ENCODE measurements at regions not wholly inside any gene's neighbourhood (a gene's known extent, or its start where the extent isn't known, plus 50 kb on each side); places are given as distances from the start of the nearest gene placed in this dataset.
A peak's percentile ranks its signal among the peaks of the same experiment; 100 is the strongest.
"Not testable (repeated sequence)": the region's sequence is repeated elsewhere in the genome, so short reads cannot be mapped to it uniquely, and the experiment has no call there.

GRCh38 chr6:126988125-126988524, 130.3 kb upstream of the RSPO3 start:
- not testable (repeated sequence) for H3K14ac ChIP-seq (ENCODE audit: low read length in 2 of 2); DNase-seq; H3K9ac ChIP-seq (ENCODE audit: low read length); H3K27ac ChIP-seq (ENCODE audit: low read length, poor library complexity, severe bottlenecking); H4K91ac ChIP-seq (ENCODE audit: low read length); H3K4ac ChIP-seq (ENCODE audit: low read depth in 1 of 2, low read length in 2 of 2); H3K27me3 ChIP-seq (ENCODE audit: control insufficient read depth in 1 of 2, insufficient read depth in 1 of 2, low read length in 2 of 2); H2AFZ ChIP-seq (ENCODE audit: low read depth, low read length); H3K79me1 ChIP-seq (replicated peaks; ENCODE audit: low read length, poor library complexity, severe bottlenecking); H2BK15ac ChIP-seq (ENCODE audit: low read depth, poor library complexity, severe bottlenecking); H2AK5ac ChIP-seq (ENCODE audit: low read length, severe bottlenecking); H2BK12ac ChIP-seq (ENCODE audit: low read length in 2 of 2); H3K18ac ChIP-seq (ENCODE audit: low read depth in 1 of 2, low read length in 2 of 2); H4K8ac ChIP-seq (ENCODE audit: low read length); H3K36me3 ChIP-seq (ENCODE audit: control insufficient read depth in 1 of 2, insufficient read depth in 2 of 2, low read depth in 1 of 2, low read length in 2 of 2); H3K23ac ChIP-seq (ENCODE audit: low read length in 2 of 2); H2BK5ac ChIP-seq (ENCODE audit: low read depth, low read length, poor library complexity, severe bottlenecking); H3K9me3 ChIP-seq (ENCODE audit: control insufficient read depth, low read length); H3K4me3 ChIP-seq (ENCODE audit: insufficient read depth in 1 of 2, low read depth in 1 of 2, low read length in 2 of 2); H3K4me2 ChIP-seq (ENCODE audit: low read length, poor library complexity, severe bottlenecking); H2BK120ac ChIP-seq (ENCODE audit: low read depth, low read length); H3K4me1 ChIP-seq (ENCODE audit: control insufficient read depth, insufficient read depth, low read depth, low read length)
- WGBS, result 100% methylated on average over 1 of the region's 1 CpG

- H3K36me3 ChIP-seq (ENCODE audit: control insufficient read depth in 1 of 2, insufficient read depth in 2 of 2, low read depth in 1 of 2, low read length in 2 of 2), result no peaks in the 10 kb centered on the region
- H3K4me2 ChIP-seq (ENCODE audit: low read length, poor library complexity, severe bottlenecking), result no peak overlapping the region
- no peaks in the 10 kb centered on the region for H3K9me3 ChIP-seq (ENCODE audit: control insufficient read depth, low read length)
- H3K14ac ChIP-seq (ENCODE audit: low read length in 2 of 2), result no peak overlapping the region
- H3K27ac ChIP-seq (ENCODE audit: low read length, poor library complexity, severe bottlenecking), result no peak overlapping the region
- 92% methylated on average over 6 of the region's 6 CpGs for WGBS
- no peaks in the 10 kb centered on the region for H3K79me1 ChIP-seq (replicated peaks; ENCODE audit: low read length, poor library complexity, severe bottlenecking)
- no peak overlapping the region for H2AFZ ChIP-seq (ENCODE audit: low read depth, low read length)
- no peak overlapping the region for H3K18ac ChIP-seq (ENCODE audit: low read depth in 1 of 2, low read length in 2 of 2)
- no peak overlapping the region for H2AK5ac ChIP-seq (ENCODE audit: low read length, severe bottlenecking)
- H4K91ac ChIP-seq (ENCODE audit: low read length), result no peak overlapping the region
- no peak overlapping the region for H3K4me3 ChIP-seq (ENCODE audit: insufficient read depth in 1 of 2, low read depth in 1 of 2, low read length in 2 of 2)
- no peaks in the 10 kb centered on the region for H3K27me3 ChIP-seq (ENCODE audit: control insufficient read depth in 1 of 2, insufficient read depth in 1 of 2, low read length in 2 of 2)
- H2BK12ac ChIP-seq (ENCODE audit: low read length in 2 of 2), result no peak overlapping the region
- no peak overlapping the region for H2BK120ac ChIP-seq (ENCODE audit: low read depth, low read length)
- no peak for DNase-seq
- H4K8ac ChIP-seq (ENCODE audit: low read length), result no peak overlapping the region
- no peak overlapping the region for H3K4ac ChIP-seq (ENCODE audit: low read depth in 1 of 2, low read length in 2 of 2)
- H3K9ac ChIP-seq (ENCODE audit: low read length), result no peak overlapping the region
- no peak overlapping the region for H2BK15ac ChIP-seq (ENCODE audit: low read depth, poor library complexity, severe bottlenecking)
- H3K23ac ChIP-seq (ENCODE audit: low read length in 2 of 2), result no peak overlapping the region
- H2BK5ac ChIP-seq (ENCODE audit: low read depth, low read length, poor library complexity, severe bottlenecking), result no peak overlapping the region
- no peaks in the 10 kb centered on the region for H3K4me1 ChIP-seq (ENCODE audit: control insufficient read depth, insufficient read depth, low read depth, low read length)
These were observed 117.8 kb upstream of the RSPO3 start for GRCh38 chr6:127000631-127001030.

- no peaks in the 10 kb centered on the region for H3K27me3 ChIP-seq (ENCODE audit: control insufficient read depth in 1 of 2, insufficient read depth in 1 of 2, low read length in 2 of 2)
- H2BK12ac ChIP-seq (ENCODE audit: low read length in 2 of 2), result no peak overlapping the region
- H3K23ac ChIP-seq (ENCODE audit: low read length in 2 of 2), result no peak overlapping the region
- H3K9me3 ChIP-seq (ENCODE audit: control insufficient read depth, low read length), result no peaks in the 10 kb centered on the region
- H2AFZ ChIP-seq (ENCODE audit: low read depth, low read length), result no peak overlapping the region
- H3K18ac ChIP-seq (ENCODE audit: low read depth in 1 of 2, low read length in 2 of 2), result no peak overlapping the region
- H3K79me1 ChIP-seq (replicated peaks; ENCODE audit: low read length, poor library complexity, severe bottlenecking), result no peaks in the 10 kb centered on the region
- H3K4ac ChIP-seq (ENCODE audit: low read depth in 1 of 2, low read length in 2 of 2), result no peak overlapping the region
- 100% methylated on average over 1 of the region's 3 CpGs for WGBS
- no peak overlapping the region for H2BK15ac ChIP-seq (ENCODE audit: low read depth, poor library complexity, severe bottlenecking)
- no peak overlapping the region for H3K9ac ChIP-seq (ENCODE audit: low read length)
- no peaks in the 10 kb centered on the region for H3K36me3 ChIP-seq (ENCODE audit: control insufficient read depth in 1 of 2, insufficient read depth in 2 of 2, low read depth in 1 of 2, low read length in 2 of 2)
- H4K91ac ChIP-seq (ENCODE audit: low read length), result no peak overlapping the region
- no peak overlapping the region for H2BK5ac ChIP-seq (ENCODE audit: low read depth, low read length, poor library complexity, severe bottlenecking)
- no peak overlapping the region for H4K8ac ChIP-seq (ENCODE audit: low read length)
- no peak overlapping the region for H3K4me2 ChIP-seq (ENCODE audit: low read length, poor library complexity, severe bottlenecking)
- no peak overlapping the region for H2AK5ac ChIP-seq (ENCODE audit: low read length, severe bottlenecking)
- no peak for DNase-seq
- H2BK120ac ChIP-seq (ENCODE audit: low read depth, low read length), result no peak overlapping the region
- H3K4me3 ChIP-seq (ENCODE audit: insufficient read depth in 1 of 2, low read depth in 1 of 2, low read length in 2 of 2), result no peak overlapping the region
- peak overlapping the region; percentile 61 for H3K27ac ChIP-seq (ENCODE audit: low read length, poor library complexity, severe bottlenecking)
- no peak overlapping the region for H3K14ac ChIP-seq (ENCODE audit: low read length in 2 of 2)
- H3K4me1 ChIP-seq (ENCODE audit: control insufficient read depth, insufficient read depth, low read depth, low read length), result no peaks in the 10 kb centered on the region
These were observed 104.6 kb upstream of the RSPO3 start for GRCh38 chr6:127013865-127014264.

GRCh38 chr6:127015858-127016257, 102.6 kb upstream of the RSPO3 start:
- Histone ChIP-seq H3K4ac (ENCODE audit: low read depth in 1 of 2, low read length in 2 of 2) (no peak overlapping the region), H2AK5ac (ENCODE audit: low read length, severe bottlenecking) (no peak overlapping the region), H3K27me3 (ENCODE audit: control insufficient read depth in 1 of 2, insufficient read depth in 1 of 2, low read length in 2 of 2) (no peaks in the 10 kb centered on the region), H2BK12ac (ENCODE audit: low read length in 2 of 2) (no peak overlapping the region), H3K79me1 (replicated peaks; ENCODE audit: low read length, poor library complexity, severe bottlenecking) (no peaks in the 10 kb centered on the region), H2BK15ac (ENCODE audit: low read depth, poor library complexity, severe bottlenecking) (no peak overlapping the region), H3K18ac (ENCODE audit: low read depth in 1 of 2, low read length in 2 of 2) (no peak overlapping the region), H4K8ac (ENCODE audit: low read length) (no peak overlapping the region), H3K4me1 (ENCODE audit: control insufficient read depth, insufficient read depth, low read depth, low read length) (peaks cover 2% of the 10 kb centered on the region), H4K91ac (ENCODE audit: low read length) (no peak overlapping the region), H3K9me3 (ENCODE audit: control insufficient read depth, low read length) (no peaks in the 10 kb centered on the region), H2BK120ac (ENCODE audit: low read depth, low read length) (no peak overlapping the region), H2AFZ (ENCODE audit: low read depth, low read length) (no peak overlapping the region), H2BK5ac (ENCODE audit: low read depth, low read length, poor library complexity, severe bottlenecking) (no peak overlapping the region), H3K14ac (ENCODE audit: low read length in 2 of 2) (no peak overlapping the region), H3K9ac (ENCODE audit: low read length) (no peak overlapping the region), H3K27ac (ENCODE audit: low read length, poor library complexity, severe bottlenecking) (no peak overlapping the region), H3K23ac (ENCODE audit: low read length in 2 of 2) (no peak overlapping the region), H3K36me3 (ENCODE audit: control insufficient read depth in 1 of 2, insufficient read depth in 2 of 2, low read depth in 1 of 2, low read length in 2 of 2) (no peaks in the 10 kb centered on the region), H3K4me2 (ENCODE audit: low read length, poor library complexity, severe bottlenecking) (no peak overlapping the region), H3K4me3 (ENCODE audit: insufficient read depth in 1 of 2, low read depth in 1 of 2, low read length in 2 of 2) (no peak overlapping the region)
- DNase-seq, result no peak

Data from mesenchymal stem cell (in vitro differentiated cells and primary cell).